Spleen (tissue), 11 donors: ENCODE measurements at regions not wholly inside any gene's neighbourhood (a gene's known extent, or its start where the extent isn't known, plus 50 kb on each side); places are given as distances from the start of the nearest gene placed in this dataset.

Experiments used
- DNase-seq: peaks from one replicate; pipeline ENCODE4 v3.0.0-alpha.2; 2020
- H3K27ac ChIP-seq, 8 donors: fragments of 200-600 bp; sonication (generic) in 7 of 8; 1 replicate in 4 of 8; 2 replicates in 4 of 8; pipeline versions ENCODE4 v1.5.0 to v1.8.0; 2016 to 2021; ENCODE audit warnings: inconsistent platforms in 4 of 8, mild to moderate bottlenecking in 4 of 8, moderate library complexity in 1 of 8
- H3K27me3 ChIP-seq, 7 donors: fragments of 200-600 bp; sonication (generic) in 6 of 7; replicated peaks in 1 of 7; 1 replicate in 4 of 7; 2 replicates in 3 of 7; pipeline versions ENCODE4 v1.5.0 to v1.8.0; 2016 to 2021; ENCODE audit warnings: inconsistent platforms in 3 of 7, mild to moderate bottlenecking in 1 of 7
- H3K36me3 ChIP-seq, 6 donors: fragments of 200-600 bp; sonication (generic) in 5 of 6; 1 replicate in 4 of 6; 2 replicates in 2 of 6; pipeline versions ENCODE4 v1.5.0 to v1.8.0; 2016 to 2021; ENCODE audit warnings: inconsistent platforms in 2 of 6
- H3K4me1 ChIP-seq, 6 donors: fragments of 200-600 bp; sonication (generic) in 5 of 6; 1 replicate in 3 of 6; 2 replicates in 3 of 6; pipeline versions ENCODE4 v1.5.0 to v1.8.0; 2016 to 2021; ENCODE audit warnings: inconsistent platforms in 3 of 6
- H3K4me3 ChIP-seq, 8 donors: fragments of 200-600 bp; sonication (generic) in 7 of 8; 1 replicate in 4 of 8; 2 replicates in 4 of 8; pipeline versions ENCODE4 v1.5.0 to v1.8.0; 2016 to 2021; ENCODE audit warnings: inconsistent platforms in 4 of 8, mild to moderate bottlenecking in 4 of 8, moderate library complexity in 2 of 8
- H3K9me3 ChIP-seq, 8 donors: fragments of 200-600 bp; sonication (generic) in 7 of 8; 1 replicate in 4 of 8; 2 replicates in 4 of 8; pipeline versions ENCODE4 v1.5.0 to v1.8.0; 2016 to 2021; ENCODE audit warnings: inconsistent platforms in 4 of 8
- POLR2A ChIP-seq, 3 donors: fragments of 450-650 bp; IDR thresholded peaks; one replicate each; pipeline ENCODE4 v1.5.1; 2017; ENCODE audit warnings: antibody characterized with exemption in 3 of 3, mild to moderate bottlenecking in 1 of 3
- POLR2AphosphoS5 ChIP-seq, 3 donors: sonication (generic); formaldehyde crosslinking; IDR thresholded peaks; one replicate each; pipeline ENCODE4 v1.5.1; 2017; ENCODE audit warnings: antibody characterized with exemption in 3 of 3
- WGBS, 5 donors: extraction: QIAGEN DNeasy Blood & Tissue Kit in 3 of 5; methylation state at CpG; one replicate each; pipeline versions ENCODE4 v1.1.5 to v1.1.7; 2013 to 2018; 5-methylcytosine and 5-hydroxymethylcytosine counted together
- intact Hi-C: fragments of 100-400 bp; cut with DNase I; formaldehyde crosslinking; loops from one replicate; pipeline ENCODE4 v1.15.0; 2023; ENCODE audit warnings: low total_unique reads
- TF ChIP-seq, protein P1 (sequence below), 11 experiments: fragments of 200-600 bp in 7 of 11; fragments of 450-650 bp in 4 of 11; sonication (generic) in 4 of 11; IDR thresholded peaks in 8 of 11; conservative IDR thresholded peaks in 3 of 11; 1 replicate in 7 of 11; 2 replicates in 4 of 11; pipeline versions ENCODE4 v1.4.0 to v1.8.0; 2016 to 2021; ENCODE audit warnings: antibody characterized with exemption in 11 of 11, inconsistent platforms in 4 of 11, mild to moderate bottlenecking in 1 of 11
- donor health status: healthy with polysubstance abuse.
- donor health status: DM: no; HTN: no; CAD: no; lungs with moderate emphysema.
- donor health status: DM: no; HTN: no; CAD: no.
- donor health status: Bipolar disorder and iron deficiency.
- donor health status: healthy.
- donor health status: DM: no; HTN: no; CAD: no.
- donor health status: DM: yes; HTN: yes; CAD: no.

DNA sequence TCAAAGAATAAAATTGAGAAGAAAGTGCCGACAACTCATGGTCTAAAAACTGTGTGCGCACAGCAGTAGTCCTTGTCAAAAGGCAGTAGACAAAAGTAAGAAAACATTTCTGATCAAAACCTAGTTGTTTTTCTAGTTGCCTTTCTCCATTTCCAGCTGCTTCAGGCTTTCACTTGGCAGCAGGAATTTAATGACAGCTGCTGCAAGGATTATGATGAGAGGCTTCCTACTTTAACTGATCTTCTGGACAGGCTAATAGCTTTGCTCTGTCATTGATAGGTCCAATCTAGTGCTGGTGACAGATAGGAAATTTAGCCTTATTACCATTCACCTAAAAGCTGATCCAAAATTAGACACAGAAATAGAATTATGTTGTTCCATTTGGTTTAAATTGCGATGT lies 110.7 kb upstream of the SEMA3C start:
- no peak for DNase-seq
- 81 to 93% (median 88%) methylated on average over 3 of the region's 3 CpGs for WGBS, 5 donors
- Histone ChIP-seq H3K4me3 (no peak overlapping the region), H3K4me1 (no peaks in the 10 kb centered on the region), H3K27ac (no peak overlapping the region), H3K9me3 (peaks cover 0 to 5% (median 0%) of the 10 kb centered on the region in 8 donors), H3K36me3 (no peaks in the 10 kb centered on the region), H3K27me3 (no peaks in the 10 kb centered on the region)
- no peak for TF ChIP-seq POLR2A (IDR thresholded peaks at IDR 0.05)
- TF ChIP-seq POLR2AphosphoS5 (IDR thresholded peaks at IDR 0.05): no peak
- TF ChIP-seq, protein P1, sequence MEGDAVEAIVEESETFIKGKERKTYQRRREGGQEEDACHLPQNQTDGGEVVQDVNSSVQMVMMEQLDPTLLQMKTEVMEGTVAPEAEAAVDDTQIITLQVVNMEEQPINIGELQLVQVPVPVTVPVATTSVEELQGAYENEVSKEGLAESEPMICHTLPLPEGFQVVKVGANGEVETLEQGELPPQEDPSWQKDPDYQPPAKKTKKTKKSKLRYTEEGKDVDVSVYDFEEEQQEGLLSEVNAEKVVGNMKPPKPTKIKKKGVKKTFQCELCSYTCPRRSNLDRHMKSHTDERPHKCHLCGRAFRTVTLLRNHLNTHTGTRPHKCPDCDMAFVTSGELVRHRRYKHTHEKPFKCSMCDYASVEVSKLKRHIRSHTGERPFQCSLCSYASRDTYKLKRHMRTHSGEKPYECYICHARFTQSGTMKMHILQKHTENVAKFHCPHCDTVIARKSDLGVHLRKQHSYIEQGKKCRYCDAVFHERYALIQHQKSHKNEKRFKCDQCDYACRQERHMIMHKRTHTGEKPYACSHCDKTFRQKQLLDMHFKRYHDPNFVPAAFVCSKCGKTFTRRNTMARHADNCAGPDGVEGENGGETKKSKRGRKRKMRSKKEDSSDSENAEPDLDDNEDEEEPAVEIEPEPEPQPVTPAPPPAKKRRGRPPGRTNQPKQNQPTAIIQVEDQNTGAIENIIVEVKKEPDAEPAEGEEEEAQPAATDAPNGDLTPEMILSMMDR (IDR thresholded peaks at IDR 0.05 in 8 of 11, conservative IDR thresholded peaks at IDR 0.05 in 3 of 11): no peak
- intact Hi-C loops: no loop called here

DNA sequence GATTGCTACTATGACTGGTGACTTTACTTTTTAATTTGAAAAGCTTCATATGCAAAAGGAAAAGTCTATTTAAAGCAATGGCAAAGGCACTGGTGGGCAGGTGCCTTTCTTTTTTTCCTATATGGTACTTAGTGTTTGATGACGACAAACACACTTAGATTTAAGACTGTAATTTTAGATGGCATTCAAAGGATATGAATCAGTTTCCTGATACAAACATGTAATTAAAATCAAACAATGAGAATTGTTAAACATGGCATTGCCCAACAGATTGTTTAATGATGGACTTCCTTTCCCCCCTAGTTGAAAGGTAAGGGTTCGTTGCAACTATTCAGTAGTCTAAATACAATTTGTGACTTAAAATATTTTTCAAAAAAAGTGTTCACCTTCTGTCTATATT lies 106.5 kb upstream of the SEMA3C start:
- H3K27ac ChIP-seq: no peak overlapping the region

DNA sequence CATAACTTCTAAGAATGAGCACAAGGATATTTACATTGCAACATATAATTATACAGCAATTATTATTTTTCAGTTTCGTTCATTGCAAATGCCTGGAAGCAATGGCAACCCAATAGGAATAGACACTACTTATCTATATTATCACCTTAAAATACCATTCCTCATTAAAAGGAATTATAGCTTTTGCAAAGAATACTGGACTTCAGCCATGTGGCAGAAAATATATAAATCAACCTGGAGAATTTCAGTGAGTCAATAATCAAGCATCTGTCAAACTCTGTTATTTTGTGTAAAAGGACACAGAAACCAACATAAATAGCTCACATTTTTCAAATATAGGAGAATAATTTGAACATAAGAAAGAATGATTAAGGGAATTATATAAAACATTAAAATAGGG lies 96.1 kb upstream of the SEMA3C start:
- Histone ChIP-seq H3K4me3 (no peak overlapping the region), H3K36me3 (no peaks in the 10 kb centered on the region), H3K27me3 (no peaks in the 10 kb centered on the region), H3K27ac (no peak overlapping the region), H3K9me3 (peaks cover 0 to 19% (median 13%) of the 10 kb centered on the region in 8 donors), H3K4me1 (no peaks in the 10 kb centered on the region)
- no peak for DNase-seq
- TF ChIP-seq POLR2AphosphoS5 (IDR thresholded peaks at IDR 0.05) (no peak), POLR2A (IDR thresholded peaks at IDR 0.05) (no peak)
- TF ChIP-seq, protein P1 (IDR thresholded peaks at IDR 0.05 in 8 of 11, conservative IDR thresholded peaks at IDR 0.05 in 3 of 11): no peak
- 79 to 92% (median 87%) methylated on average over 1 of the region's 1 CpG for WGBS, 5 donors
- intact Hi-C loops: no loop called here

More for the DNA sequence above, 106.5 kb upstream of the SEMA3C start:
- Histone ChIP-seq H3K27me3 (no peaks in the 10 kb centered on the region), H3K36me3 (no peaks in the 10 kb centered on the region), H3K4me1 (no peaks in the 10 kb centered on the region), H3K4me3 (no peak overlapping the region), H3K9me3 (no peaks in the 10 kb centered on the region)
- 64 to 83% (median 73%) methylated on average over 2 of the region's 2 CpGs for WGBS, 5 donors
- TF ChIP-seq, protein P1 (IDR thresholded peaks at IDR 0.05 in 8 of 11, conservative IDR thresholded peaks at IDR 0.05 in 3 of 11): no peak
- TF ChIP-seq POLR2A (IDR thresholded peaks at IDR 0.05) (no peak), POLR2AphosphoS5 (IDR thresholded peaks at IDR 0.05) (no peak)
- DNase-seq: no peak
- intact Hi-C loops: no loop called here

DNA sequence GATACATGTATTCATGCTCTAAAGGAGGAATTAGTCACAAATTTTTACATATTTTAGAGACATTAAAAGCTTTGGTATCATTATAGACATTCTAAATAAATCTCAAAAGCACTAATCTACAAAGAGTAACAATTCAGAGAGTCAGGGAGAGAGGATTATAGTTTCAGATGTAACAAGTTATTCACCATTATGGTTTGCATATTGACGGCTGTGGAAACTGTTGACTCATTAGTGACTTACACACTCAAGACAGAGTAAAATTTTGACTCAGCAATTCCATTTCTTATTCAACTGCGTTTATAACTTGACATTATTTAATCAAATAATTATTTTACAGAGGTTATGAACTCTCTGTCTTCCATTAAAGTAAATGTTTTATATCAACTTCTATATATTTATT lies 95.4 kb upstream of the SEMA3C start:
- TF ChIP-seq, protein P1 (IDR thresholded peaks at IDR 0.05 in 8 of 11, conservative IDR thresholded peaks at IDR 0.05 in 3 of 11): no peak
- TF ChIP-seq POLR2A (IDR thresholded peaks at IDR 0.05) (no peak), POLR2AphosphoS5 (IDR thresholded peaks at IDR 0.05) (no peak)
- Histone ChIP-seq H3K4me3 (no peak overlapping the region), H3K9me3 (peaks cover 0 to 24% (median 13%) of the 10 kb centered on the region in 8 donors), H3K27me3 (no peaks in the 10 kb centered on the region), H3K27ac (no peak overlapping the region), H3K36me3 (no peaks in the 10 kb centered on the region), H3K4me1 (no peaks in the 10 kb centered on the region)
- DNase-seq: no peak
- 40 to 88% (median 68%) methylated on average over 2 of the region's 2 CpGs for WGBS, 5 donors
- intact Hi-C loops: no loop called here
